MCF 10A (cell line): ENCODE measurements at regions not wholly inside any gene's neighbourhood (a gene's known extent, or its start where the extent isn't known, plus 50 kb on each side); places are given as distances from the start of the nearest gene placed in this dataset.
A peak's percentile ranks its signal among the peaks of the same experiment; 100 is the strongest.

Source experiments
- BruUV-seq: library from RNA; stranded (reverse); fragments of 400-500 nt; replicated peaks from 2 replicates; lab custom pipeline; 2021; lab: Mats Ljungman, UMichigan
- CTCF ChIA-PET: fragments of 300-600 bp; sonication (Branson Sonifier 250); formaldehyde crosslinking; extraction: SDS; loops from one replicate; lab custom pipeline; 2021; ENCODE audit warnings: antibody characterized with exemption, inconsistent platforms; lab: Yijun Ruan, JAX
- POLR2A ChIA-PET: fragments of 300-600, 350-650 bp; sonication (Branson Sonifier 250); formaldehyde crosslinking; extraction: SDS; loops from one replicate; lab custom pipeline; 2020; ENCODE audit warnings: antibody characterized with exemption, inconsistent platforms; lab: Yijun Ruan, JAX
- DNase-seq: peaks from one replicate; pipeline ENCODE4 v3.0.0-alpha.2; 2018; ENCODE audit not compliant: unreplicated experiment
- H3K27ac Mint-ChIP-seq: one replicate; pipeline ENCODE4 v1.8.0; 2022; ENCODE audit warnings: mild to moderate bottlenecking, low read depth, mixed read lengths; ENCODE audit not compliant: unreplicated experiment
- H3K27me3 Mint-ChIP-seq: one replicate; pipeline ENCODE4 v1.8.0; 2022; ENCODE audit warnings: mixed read lengths; ENCODE audit not compliant: insufficient read depth, unreplicated experiment
- H3K36me3 Mint-ChIP-seq: one replicate; pipeline ENCODE4 v1.8.0; 2022; ENCODE audit warnings: mild to moderate bottlenecking, moderate library complexity, mixed read lengths; ENCODE audit not compliant: insufficient read depth, unreplicated experiment
- H3K4me1 Mint-ChIP-seq: one replicate; pipeline ENCODE4 v1.8.0; 2022; ENCODE audit warnings: mixed read lengths; ENCODE audit not compliant: insufficient read depth, unreplicated experiment
- H3K4me3 Mint-ChIP-seq: one replicate; pipeline ENCODE4 v1.8.0; 2022; ENCODE audit warnings: mild to moderate bottlenecking, moderate library complexity, mixed read lengths; ENCODE audit not compliant: unreplicated experiment
- H3K9me3 Mint-ChIP-seq: one replicate; pipeline ENCODE4 v1.8.0; 2022; ENCODE audit warnings: mixed read lengths; ENCODE audit not compliant: unreplicated experiment
- CTCF ChIP-seq: fragments of 200-600 bp; IDR thresholded peaks from one replicate; pipeline ENCODE4 v1.8.0; 2022; ENCODE audit warnings: antibody characterized with exemption, mild to moderate bottlenecking; ENCODE audit not compliant: unreplicated experiment
- intact Hi-C: fragments of 100-400 bp; cut with micrococcal nuclease; formaldehyde crosslinking; loops from 2 replicates; pipeline ENCODE4 v1.14.1; 2022

- intact Hi-C loops, result no loop called here
- Mint-ChIP-seq H3K9me3 (no peaks in the 10 kb centered on the region), H3K36me3 (no peaks in the 10 kb centered on the region), H3K4me3 (no peak overlapping the region), H3K27ac (no peak overlapping the region), H3K27me3 (no peaks in the 10 kb centered on the region), H3K4me1 (peaks cover 11% of the 10 kb centered on the region)
- CTCF ChIA-PET, result interaction anchor here (0.6 to 1.1 kb wide), 2 partner anchors 62 to 997 kb away, joined by 3 read pairs; no protein-coding TSS in a partner anchor
- no TSS peak for BruUV-seq
- no peak for DNase-seq
- no peak for TF ChIP-seq CTCF
- POLR2A ChIA-PET, result interaction anchor here (0.6 to 1.2 kb wide), 3 partner anchors 14 to 277 kb away, joined by 3 read pairs; no protein-coding TSS in a partner anchor
These were observed 181.5 kb downstream of the KIF18A start for GRCh38 chr11:27926486-27926885.

GRCh38 chr11:27921472-27921871 is 186.5 kb downstream of the KIF18A start:
- H3K27me3 Mint-ChIP-seq, result no peaks in the 10 kb centered on the region
- intact Hi-C loops, result no loop called here
- ChIA-PET POLR2A (no interaction called here), CTCF (no interaction called here)
- H3K36me3 Mint-ChIP-seq, result no peaks in the 10 kb centered on the region
- no peak overlapping the region for H3K4me3 Mint-ChIP-seq
- peaks cover 2% of the 10 kb centered on the region for H3K4me1 Mint-ChIP-seq
- DNase-seq, result peak; percentile 68
- no peaks in the 10 kb centered on the region for H3K9me3 Mint-ChIP-seq
- no TSS peak for BruUV-seq
- no peak overlapping the region for H3K27ac Mint-ChIP-seq
- TF ChIP-seq CTCF, result no peak

GRCh38 chr11:27916541-27917100 is 191.3 kb downstream of the KIF18A start:
- H3K36me3 Mint-ChIP-seq, result no peaks in the 10 kb centered on the region
- POLR2A ChIA-PET, result no interaction called here
- H3K27me3 Mint-ChIP-seq, result no peaks in the 10 kb centered on the region
- peak; percentile 31 for DNase-seq
- CTCF ChIA-PET, result no interaction called here
- H3K4me1 Mint-ChIP-seq, result peaks cover 12% of the 10 kb centered on the region
- H3K27ac Mint-ChIP-seq, result no peak overlapping the region
- no peaks in the 10 kb centered on the region for H3K9me3 Mint-ChIP-seq
- H3K4me3 Mint-ChIP-seq, result no peak overlapping the region
- no TSS peak for BruUV-seq
- no peak for TF ChIP-seq CTCF
- intact Hi-C loops, result no loop called here

- Mint-ChIP-seq H3K27me3 (no peaks in the 10 kb centered on the region), H3K9me3 (no peaks in the 10 kb centered on the region), H3K27ac (no peak overlapping the region), H3K4me3 (no peak overlapping the region), H3K4me1 (peaks cover 20% of the 10 kb centered on the region), H3K36me3 (no peaks in the 10 kb centered on the region)
- DNase-seq, result no peak
- no TSS peak for BruUV-seq
- no peak for TF ChIP-seq CTCF
- intact Hi-C loops, result no loop called here
- ChIA-PET POLR2A (interaction anchor here (0.6 to 1.2 kb wide), 3 partner anchors 11 to 284 kb away, joined by 3 read pairs; no protein-coding TSS in a partner anchor), CTCF (no interaction called here)
These were observed 193.9 kb downstream of the KIF18A start for GRCh38 chr11:27914080-27914479.
